ENCODE measurements at regions not wholly inside any gene's neighbourhood (a gene's known extent, or its start where the extent isn't known, plus 50 kb on each side); places are given as distances from the start of the nearest gene placed in this dataset.

GRCh38 chr18:77608807-77609206 is 359.2 kb downstream of the GALR1 start:
- TF ChIP-seq REST (IDR thresholded peaks at IDR 0.05; ENCODE audit: insufficient read depth in 1 of 2, low read depth in 2 of 2, low read length in 2 of 2), result no peak
- TF ChIP-seq POLR2AphosphoS5 (IDR thresholded peaks at IDR 0.05; ENCODE audit: low read depth, low read length), result no peak
- TF ChIP-seq TAF1 (IDR thresholded peaks at IDR 0.05; ENCODE audit: borderline replicate concordance, insufficient read depth, low read length), result no peak
